ENCODE measurements at regions not wholly inside any gene's neighbourhood (a gene's known extent, or its start where the extent isn't known, plus 50 kb on each side); places are given as distances from the start of the nearest gene placed in this dataset.

GRCh38 chr2:76393356-76393755 lies 682.6 kb upstream of the GCFC2 start:
- TF ChIP-seq EZH2 (conservative IDR thresholded peaks at IDR 0.05; ENCODE audit: low read depth, low read length) (no peak), FOXM1 (CRISPR knock-in tag; IDR thresholded peaks at IDR 0.05) (no peak), TSC22D2 (CRISPR knock-in tag; IDR thresholded peaks at IDR 0.05; ENCODE audit: borderline replicate concordance) (no peak), EP300 (IDR thresholded peaks at IDR 0.05; ENCODE audit: low read depth in 2 of 2, low read length in 2 of 2) (no peak), EP300 (CRISPR knock-in tag; IDR thresholded peaks at IDR 0.05; ENCODE audit: borderline replicate concordance) (no peak), CTCF (CRISPR knock-in tag; IDR thresholded peaks at IDR 0.05) (no peak), SIN3A (IDR thresholded peaks at IDR 0.05; ENCODE audit: borderline replicate concordance, low read depth, low read length) (no peak), NFE2L2 (IDR thresholded peaks at IDR 0.05; ENCODE audit: low read length) (no peak), RFX5 (IDR thresholded peaks at IDR 0.05; ENCODE audit: low read depth, low read length) (no peak), HDAC2 (CRISPR knock-in tag; IDR thresholded peaks at IDR 0.05) (no peak), MLX (CRISPR knock-in tag; IDR thresholded peaks at IDR 0.05) (no peak), ZNF292 (CRISPR knock-in tag; IDR thresholded peaks at IDR 0.05; ENCODE audit: borderline replicate concordance, low read depth) (no peak)
